VCaP (cell line): ENCODE measurements at regions not wholly inside any gene's neighbourhood (a gene's known extent, or its start where the extent isn't known, plus 50 kb on each side); places are given as distances from the start of the nearest gene placed in this dataset.

Source experiments
- H3K27ac ChIP-seq: fragments of 450-650 bp; 2 replicates; pipeline ENCODE4 v1.5.1; 2017
- TF ChIP-seq, protein P1 (sequence below): fragments of 450-650 bp; conservative IDR thresholded peaks from 2 replicates; pipeline ENCODE4 v1.5.1; 2017; ENCODE audit warnings: mild to moderate bottlenecking, moderate library complexity

DNA sequence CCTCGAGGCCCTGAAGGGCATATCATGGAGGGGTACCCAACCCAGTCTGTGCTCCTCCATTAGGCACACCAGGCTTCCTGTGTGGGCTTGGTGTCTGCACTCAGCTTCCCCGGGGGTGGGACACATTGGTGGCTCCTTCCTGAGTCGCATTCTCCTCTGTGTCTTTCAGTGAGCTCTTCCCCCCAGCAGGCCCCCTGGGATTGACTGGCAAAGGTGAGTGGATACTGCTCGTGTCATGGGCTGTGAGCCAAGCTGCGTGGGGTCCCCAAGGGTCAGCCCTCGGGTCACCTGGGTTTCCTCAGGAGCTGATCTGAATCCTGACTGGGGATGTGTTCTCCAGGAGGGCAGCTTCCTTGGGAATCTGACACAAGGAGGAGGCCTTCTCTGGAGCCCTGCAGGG lies 231.0 kb downstream of the SNRPN start:
- H3K27ac ChIP-seq = no peak overlapping the region
- TF ChIP-seq, protein P1, sequence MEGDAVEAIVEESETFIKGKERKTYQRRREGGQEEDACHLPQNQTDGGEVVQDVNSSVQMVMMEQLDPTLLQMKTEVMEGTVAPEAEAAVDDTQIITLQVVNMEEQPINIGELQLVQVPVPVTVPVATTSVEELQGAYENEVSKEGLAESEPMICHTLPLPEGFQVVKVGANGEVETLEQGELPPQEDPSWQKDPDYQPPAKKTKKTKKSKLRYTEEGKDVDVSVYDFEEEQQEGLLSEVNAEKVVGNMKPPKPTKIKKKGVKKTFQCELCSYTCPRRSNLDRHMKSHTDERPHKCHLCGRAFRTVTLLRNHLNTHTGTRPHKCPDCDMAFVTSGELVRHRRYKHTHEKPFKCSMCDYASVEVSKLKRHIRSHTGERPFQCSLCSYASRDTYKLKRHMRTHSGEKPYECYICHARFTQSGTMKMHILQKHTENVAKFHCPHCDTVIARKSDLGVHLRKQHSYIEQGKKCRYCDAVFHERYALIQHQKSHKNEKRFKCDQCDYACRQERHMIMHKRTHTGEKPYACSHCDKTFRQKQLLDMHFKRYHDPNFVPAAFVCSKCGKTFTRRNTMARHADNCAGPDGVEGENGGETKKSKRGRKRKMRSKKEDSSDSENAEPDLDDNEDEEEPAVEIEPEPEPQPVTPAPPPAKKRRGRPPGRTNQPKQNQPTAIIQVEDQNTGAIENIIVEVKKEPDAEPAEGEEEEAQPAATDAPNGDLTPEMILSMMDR = no peak

DNA sequence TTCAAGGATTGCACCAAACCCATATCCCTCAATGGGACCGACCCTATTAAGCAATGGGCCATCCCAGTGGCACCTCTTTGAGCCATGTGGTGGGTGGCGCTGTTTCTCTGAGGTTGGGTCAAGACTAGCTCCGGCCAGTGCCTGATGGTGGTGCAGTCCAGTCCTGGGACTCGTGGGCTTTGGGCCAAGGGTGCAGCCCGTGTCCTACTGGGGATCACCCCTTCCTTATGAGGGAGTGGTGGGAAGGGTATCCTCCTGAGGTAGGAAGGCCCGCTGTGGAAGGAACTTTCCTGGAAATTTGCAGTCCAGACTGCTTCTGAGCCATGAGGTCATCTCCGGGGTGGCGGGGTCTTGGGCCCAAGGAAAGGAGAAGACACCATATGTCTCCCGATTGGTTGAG lies 231.6 kb downstream of the SNRPN start:
- no peak overlapping the region for H3K27ac ChIP-seq
- TF ChIP-seq, protein P1 = no peak

DNA sequence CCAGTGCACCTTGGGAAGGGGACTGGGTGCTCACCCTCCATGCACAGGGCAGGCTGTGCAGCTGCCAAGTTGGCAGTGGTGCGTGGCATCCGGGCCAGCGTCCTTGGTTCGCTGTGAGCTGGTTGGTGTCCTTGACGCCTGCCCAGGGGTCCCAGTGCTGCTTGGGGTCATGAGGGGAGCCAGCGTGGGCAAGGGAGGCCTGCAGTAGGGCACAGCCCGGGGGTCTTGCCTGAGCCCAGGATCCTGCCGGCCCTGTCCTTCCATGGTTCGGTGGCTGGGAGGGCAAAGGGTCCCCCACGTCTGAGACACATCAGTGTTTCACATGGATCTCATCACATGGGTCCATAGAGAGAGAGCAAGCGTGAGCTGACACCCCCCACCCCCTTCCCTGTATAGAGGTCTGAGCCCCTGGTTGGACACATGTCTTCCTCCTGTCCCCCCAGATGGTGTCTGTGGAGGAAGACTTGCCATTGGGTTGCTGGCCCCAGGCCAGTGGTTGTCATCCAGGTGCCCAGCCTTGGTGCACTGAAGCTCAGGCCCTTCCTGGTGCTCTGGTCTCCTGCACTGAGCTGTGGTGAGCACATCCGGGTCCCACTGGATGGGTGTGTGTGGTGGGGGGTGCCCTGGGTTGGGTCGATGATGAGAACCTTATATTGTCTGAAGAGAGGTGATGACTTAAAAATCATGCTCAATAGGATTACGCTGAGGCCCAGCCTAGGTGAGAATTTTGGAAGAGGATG lies 232.3 kb downstream of the SNRPN start:
- no peak overlapping the region for H3K27ac ChIP-seq
- TF ChIP-seq, protein P1 = no peak

DNA sequence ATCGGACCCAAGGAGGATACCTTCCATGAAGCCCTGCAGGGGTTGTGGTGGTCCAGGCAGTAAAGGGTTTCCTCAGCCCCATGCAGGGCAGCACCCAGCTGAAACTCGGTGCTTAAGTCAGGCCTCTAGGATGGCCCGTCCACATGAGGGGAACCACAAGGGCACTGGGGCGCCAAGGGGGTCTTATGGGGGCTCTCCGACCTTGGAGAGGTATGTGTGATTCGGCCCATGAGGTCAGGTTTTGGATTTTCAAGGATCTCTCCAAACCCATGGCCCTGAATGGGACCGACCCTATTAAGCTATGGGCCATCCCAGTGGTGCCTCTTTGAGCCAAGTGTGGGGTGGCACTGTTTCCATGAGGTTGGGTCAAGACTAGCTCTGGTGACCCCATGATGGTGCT lies 233.3 kb downstream of the SNRPN start:
- no peak overlapping the region for H3K27ac ChIP-seq
- TF ChIP-seq, protein P1 = no peak

DNA sequence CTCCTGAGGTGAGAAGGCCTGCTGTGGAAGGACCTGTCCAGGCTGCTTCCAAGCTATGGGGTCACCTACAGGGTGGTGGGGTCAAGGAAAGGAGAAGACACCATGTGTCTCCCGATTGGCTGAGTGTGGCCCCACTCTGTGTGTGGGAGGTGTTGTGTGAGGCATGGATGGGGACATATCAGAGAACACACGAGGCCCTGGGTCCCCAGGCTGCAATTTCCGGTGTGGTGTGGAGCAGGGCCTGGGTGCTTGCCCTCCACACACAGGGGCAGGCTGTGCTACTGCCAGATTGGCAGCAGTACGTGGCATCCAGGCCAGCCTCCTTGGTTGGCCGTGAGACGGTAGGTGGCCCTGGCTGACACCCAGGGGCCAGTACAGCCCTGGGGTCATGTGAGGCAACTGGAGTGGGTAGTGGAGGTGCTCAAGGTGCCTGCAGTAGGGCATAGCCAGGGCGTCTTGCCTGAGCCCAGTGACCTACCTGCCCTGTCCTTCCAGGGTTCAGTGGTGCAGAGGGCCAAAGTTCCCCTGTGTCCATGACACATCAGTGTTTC lies 233.8 kb downstream of the SNRPN start:
- no peak overlapping the region for H3K27ac ChIP-seq
- TF ChIP-seq, protein P1 = no peak

DNA sequence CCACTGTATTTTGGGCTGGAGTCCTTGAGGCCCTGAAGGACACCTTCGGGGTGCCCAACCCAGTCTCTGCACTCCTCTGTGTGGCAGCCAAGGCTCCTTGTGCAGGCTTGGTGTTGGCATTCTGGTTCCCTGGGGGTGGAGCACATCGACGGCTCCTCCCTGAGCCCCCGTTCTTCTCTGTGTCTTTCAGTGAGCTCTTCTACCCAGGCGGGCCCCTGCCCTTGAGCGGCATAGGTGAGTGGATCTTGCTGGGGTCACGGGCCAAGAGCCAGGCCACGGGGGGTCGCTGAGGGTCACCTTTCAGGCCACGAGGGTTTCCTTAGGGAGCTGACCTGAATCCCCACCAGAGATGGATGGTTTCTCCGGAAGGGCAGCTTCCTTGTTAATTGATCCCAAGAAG lies 234.8 kb downstream of the SNRPN start:
- no peak overlapping the region for H3K27ac ChIP-seq
- TF ChIP-seq, protein P1 = no peak

DNA sequence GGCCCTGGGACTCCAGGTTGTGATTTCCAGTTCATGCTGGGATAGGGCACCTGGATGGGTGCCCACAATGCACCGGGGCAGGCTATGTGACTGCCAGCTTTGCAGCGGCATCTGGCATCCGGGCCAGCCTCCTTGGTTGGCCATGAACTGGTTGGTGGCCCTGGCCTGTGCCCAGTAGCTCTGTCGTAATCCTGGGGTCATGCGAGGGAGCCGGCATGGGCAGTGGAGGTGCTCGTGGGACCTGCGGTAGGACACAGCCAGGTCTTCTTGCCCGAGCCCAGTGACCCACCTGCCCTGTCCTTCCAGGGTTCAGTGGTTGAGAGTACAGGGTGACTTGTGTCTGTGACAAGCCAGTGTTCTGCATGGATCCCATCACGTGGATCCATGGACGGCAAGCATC lies 237.9 kb downstream of the SNRPN start:
- H3K27ac ChIP-seq = no peak overlapping the region
- TF ChIP-seq, protein P1 = no peak
